ENCODE measurements at regions not wholly inside any gene's neighbourhood (a gene's known extent, or its start where the extent isn't known, plus 50 kb on each side); places are given as distances from the start of the nearest gene placed in this dataset.
"Not testable (repeated sequence)": the region's sequence is repeated elsewhere in the genome, so short reads cannot be mapped to it uniquely, and the experiment has no call there.

- Histone ChIP-seq H3K9me3 (ENCODE audit: control insufficient read depth in 5 of 5, low read length in 5 of 5) (no peaks in the 10 kb centered on the region), H3K27ac (ENCODE audit: low read depth, low read length) (no peak overlapping the region), H3K27me3 (ENCODE audit: control insufficient read depth in 5 of 5, insufficient read depth in 4 of 5, low read length in 5 of 5) (peaks cover 0 to 2% (median 0%) of the 10 kb centered on the region in 5 donors), H3K4me3 (ENCODE audit: low read depth in 1 of 5, low read length in 5 of 5) (no peak overlapping the region), H3K36me3 (ENCODE audit: control insufficient read depth in 5 of 5, insufficient read depth in 5 of 5, low read length in 5 of 5) (no peaks in the 10 kb centered on the region), H3K9ac (ENCODE audit: low read length in 5 of 5) (no peak overlapping the region), H3K4me1 (ENCODE audit: control insufficient read depth in 5 of 5, insufficient read depth in 5 of 5, low read length in 5 of 5) (no peaks in the 10 kb centered on the region)
These were observed 80.5 kb upstream of the MFGE8 start for GRCh38 chr15:88993662-88994061.

GRCh38 chr15:88994286-88994685, 81.1 kb upstream of the MFGE8 start:
- no peaks in the 10 kb centered on the region for H3K36me3 ChIP-seq (ENCODE audit: control insufficient read depth in 5 of 5, insufficient read depth in 5 of 5, low read length in 5 of 5)
- H3K4me3 ChIP-seq (ENCODE audit: low read depth in 1 of 5, low read length in 5 of 5): no peak overlapping the region
- no peak overlapping the region for H3K27ac ChIP-seq (ENCODE audit: low read depth, low read length)
- no peaks in the 10 kb centered on the region for H3K9me3 ChIP-seq (ENCODE audit: control insufficient read depth in 5 of 5, low read length in 5 of 5)
- H3K4me1 ChIP-seq (ENCODE audit: control insufficient read depth in 5 of 5, insufficient read depth in 5 of 5, low read length in 5 of 5): no peaks in the 10 kb centered on the region
- H3K27me3 ChIP-seq (ENCODE audit: control insufficient read depth in 5 of 5, insufficient read depth in 4 of 5, low read length in 5 of 5): peaks cover 0 to 2% (median 0%) of the 10 kb centered on the region in 5 donors
- no peak overlapping the region for H3K9ac ChIP-seq (ENCODE audit: low read length in 5 of 5)

- Histone ChIP-seq H3K27me3 (ENCODE audit: control insufficient read depth in 5 of 5, insufficient read depth in 4 of 5, low read length in 5 of 5) (peaks cover 0 to 2% (median 0%) of the 10 kb centered on the region in 5 donors), H3K27ac (ENCODE audit: low read depth, low read length) (no peak overlapping the region), H3K9me3 (ENCODE audit: control insufficient read depth in 5 of 5, low read length in 5 of 5) (no peaks in the 10 kb centered on the region), H3K36me3 (ENCODE audit: control insufficient read depth in 5 of 5, insufficient read depth in 5 of 5, low read length in 5 of 5) (no peaks in the 10 kb centered on the region), H3K9ac (ENCODE audit: low read length in 5 of 5) (no peak overlapping the region), H3K4me3 (ENCODE audit: low read depth in 1 of 5, low read length in 5 of 5) (no peak overlapping the region), H3K4me1 (ENCODE audit: control insufficient read depth in 5 of 5, insufficient read depth in 5 of 5, low read length in 5 of 5) (no peaks in the 10 kb centered on the region)
These were observed 82.3 kb upstream of the MFGE8 start for GRCh38 chr15:88995449-88995848.

- H3K27ac ChIP-seq (ENCODE audit: low read depth, low read length): no peak overlapping the region
- H3K4me3 ChIP-seq (ENCODE audit: low read depth in 1 of 5, low read length in 5 of 5): no peak overlapping the region
- peaks cover 0 to 2% (median 0%) of the 10 kb centered on the region in 5 donors for H3K27me3 ChIP-seq (ENCODE audit: control insufficient read depth in 5 of 5, insufficient read depth in 4 of 5, low read length in 5 of 5)
- no peak overlapping the region for H3K9ac ChIP-seq (ENCODE audit: low read length in 5 of 5)
- peaks cover 0 to 4% (median 2%) of the 10 kb centered on the region in 5 donors for H3K4me1 ChIP-seq (ENCODE audit: control insufficient read depth in 5 of 5, insufficient read depth in 5 of 5, low read length in 5 of 5)
- H3K36me3 ChIP-seq (ENCODE audit: control insufficient read depth in 5 of 5, insufficient read depth in 5 of 5, low read length in 5 of 5): no peaks in the 10 kb centered on the region
- no peaks in the 10 kb centered on the region for H3K9me3 ChIP-seq (ENCODE audit: control insufficient read depth in 5 of 5, low read length in 5 of 5)
These were observed 84.4 kb upstream of the MFGE8 start for GRCh38 chr15:88997531-88997930.

- Histone ChIP-seq H3K27me3 (ENCODE audit: control insufficient read depth in 5 of 5, insufficient read depth in 4 of 5, low read length in 5 of 5) (peaks cover 0 to 2% (median 0%) of the 10 kb centered on the region in 5 donors), H3K4me3 (ENCODE audit: low read depth in 1 of 5, low read length in 5 of 5) (no peak overlapping the region), H3K9ac (ENCODE audit: low read length in 5 of 5) (no peak overlapping the region), H3K4me1 (ENCODE audit: control insufficient read depth in 5 of 5, insufficient read depth in 5 of 5, low read length in 5 of 5) (peaks cover 0 to 6% (median 3%) of the 10 kb centered on the region in 5 donors), H3K9me3 (ENCODE audit: control insufficient read depth in 5 of 5, low read length in 5 of 5) (no peaks in the 10 kb centered on the region), H3K27ac (ENCODE audit: low read depth, low read length) (no peak overlapping the region), H3K36me3 (ENCODE audit: control insufficient read depth in 5 of 5, insufficient read depth in 5 of 5, low read length in 5 of 5) (no peaks in the 10 kb centered on the region)
These were observed 86.0 kb upstream of the MFGE8 start for GRCh38 chr15:88998980-88999713.

GRCh38 chr15:89001708-89002275, 86.5 kb upstream of the ABHD2 start:
- H3K9ac ChIP-seq (ENCODE audit: low read length in 5 of 5); H3K9me3 ChIP-seq (ENCODE audit: control insufficient read depth in 5 of 5, low read length in 5 of 5); H3K27ac ChIP-seq (ENCODE audit: low read depth, low read length); H3K27me3 ChIP-seq (ENCODE audit: control insufficient read depth in 5 of 5, insufficient read depth in 4 of 5, low read length in 5 of 5); H3K36me3 ChIP-seq (ENCODE audit: control insufficient read depth in 5 of 5, insufficient read depth in 5 of 5, low read length in 5 of 5); H3K4me3 ChIP-seq (ENCODE audit: low read depth in 1 of 5, low read length in 5 of 5); H3K4me1 ChIP-seq (ENCODE audit: control insufficient read depth in 5 of 5, insufficient read depth in 5 of 5, low read length in 5 of 5): not testable (repeated sequence)

GRCh38 chr15:89002281-89002761, 85.9 kb upstream of the ABHD2 start:
- no peaks in the 10 kb centered on the region for H3K27me3 ChIP-seq (ENCODE audit: control insufficient read depth in 5 of 5, insufficient read depth in 4 of 5, low read length in 5 of 5)
- H3K27ac ChIP-seq (ENCODE audit: low read depth, low read length): no peak overlapping the region
- no peaks in the 10 kb centered on the region for H3K9me3 ChIP-seq (ENCODE audit: control insufficient read depth in 5 of 5, low read length in 5 of 5)
- peaks cover 0 to 6% (median 3%) of the 10 kb centered on the region in 5 donors for H3K4me1 ChIP-seq (ENCODE audit: control insufficient read depth in 5 of 5, insufficient read depth in 5 of 5, low read length in 5 of 5)
- no peak overlapping the region for H3K4me3 ChIP-seq (ENCODE audit: low read depth in 1 of 5, low read length in 5 of 5)
- H3K36me3 ChIP-seq (ENCODE audit: control insufficient read depth in 5 of 5, insufficient read depth in 5 of 5, low read length in 5 of 5): no peaks in the 10 kb centered on the region
- H3K9ac ChIP-seq (ENCODE audit: low read length in 5 of 5): no peak overlapping the region

GRCh38 chr15:89002830-89003229, 85.4 kb upstream of the ABHD2 start:
- Histone ChIP-seq H3K9me3 (ENCODE audit: control insufficient read depth in 5 of 5, low read length in 5 of 5) (no peaks in the 10 kb centered on the region), H3K36me3 (ENCODE audit: control insufficient read depth in 5 of 5, insufficient read depth in 5 of 5, low read length in 5 of 5) (no peaks in the 10 kb centered on the region), H3K4me3 (ENCODE audit: low read depth in 1 of 5, low read length in 5 of 5) (no peak overlapping the region), H3K27ac (ENCODE audit: low read depth, low read length) (no peak overlapping the region), H3K4me1 (ENCODE audit: control insufficient read depth in 5 of 5, insufficient read depth in 5 of 5, low read length in 5 of 5) (peaks cover 0 to 6% (median 3%) of the 10 kb centered on the region in 5 donors), H3K9ac (ENCODE audit: low read length in 5 of 5) (no peak overlapping the region), H3K27me3 (ENCODE audit: control insufficient read depth in 5 of 5, insufficient read depth in 4 of 5, low read length in 5 of 5) (no peaks in the 10 kb centered on the region)

GRCh38 chr15:89003865-89004725, 84.2 kb upstream of the ABHD2 start:
- Histone ChIP-seq H3K9ac (ENCODE audit: low read length in 5 of 5) (no peak overlapping the region), H3K4me1 (ENCODE audit: control insufficient read depth in 5 of 5, insufficient read depth in 5 of 5, low read length in 5 of 5) (peaks cover 0 to 6% (median 3%) of the 10 kb centered on the region in 5 donors), H3K36me3 (ENCODE audit: control insufficient read depth in 5 of 5, insufficient read depth in 5 of 5, low read length in 5 of 5) (no peaks in the 10 kb centered on the region), H3K9me3 (ENCODE audit: control insufficient read depth in 5 of 5, low read length in 5 of 5) (no peaks in the 10 kb centered on the region), H3K4me3 (ENCODE audit: low read depth in 1 of 5, low read length in 5 of 5) (no peak overlapping the region), H3K27ac (ENCODE audit: low read depth, low read length) (no peak overlapping the region), H3K27me3 (ENCODE audit: control insufficient read depth in 5 of 5, insufficient read depth in 4 of 5, low read length in 5 of 5) (no peaks in the 10 kb centered on the region)

- H3K9me3 ChIP-seq (ENCODE audit: control insufficient read depth in 5 of 5, low read length in 5 of 5): no peaks in the 10 kb centered on the region
- no peaks in the 10 kb centered on the region for H3K36me3 ChIP-seq (ENCODE audit: control insufficient read depth in 5 of 5, insufficient read depth in 5 of 5, low read length in 5 of 5)
- no peak overlapping the region for H3K4me3 ChIP-seq (ENCODE audit: low read depth in 1 of 5, low read length in 5 of 5)
- H3K27ac ChIP-seq (ENCODE audit: low read depth, low read length): no peak overlapping the region
- no peak overlapping the region for H3K9ac ChIP-seq (ENCODE audit: low read length in 5 of 5)
- H3K27me3 ChIP-seq (ENCODE audit: control insufficient read depth in 5 of 5, insufficient read depth in 4 of 5, low read length in 5 of 5): no peaks in the 10 kb centered on the region
- H3K4me1 ChIP-seq (ENCODE audit: control insufficient read depth in 5 of 5, insufficient read depth in 5 of 5, low read length in 5 of 5): peaks cover 0 to 6% (median 3%) of the 10 kb centered on the region in 5 donors
These were observed 83.6 kb upstream of the ABHD2 start for GRCh38 chr15:89004726-89005030.
